ENCODE measurements at regions not wholly inside any gene's neighbourhood (a gene's known extent, or its start where the extent isn't known, plus 50 kb on each side); places are given as distances from the start of the nearest gene placed in this dataset.
A peak's percentile ranks its signal among the peaks of the same experiment; 100 is the strongest.
"Not testable (repeated sequence)": the region's sequence is repeated elsewhere in the genome, so short reads cannot be mapped to it uniquely, and the experiment has no call there.

DNA sequence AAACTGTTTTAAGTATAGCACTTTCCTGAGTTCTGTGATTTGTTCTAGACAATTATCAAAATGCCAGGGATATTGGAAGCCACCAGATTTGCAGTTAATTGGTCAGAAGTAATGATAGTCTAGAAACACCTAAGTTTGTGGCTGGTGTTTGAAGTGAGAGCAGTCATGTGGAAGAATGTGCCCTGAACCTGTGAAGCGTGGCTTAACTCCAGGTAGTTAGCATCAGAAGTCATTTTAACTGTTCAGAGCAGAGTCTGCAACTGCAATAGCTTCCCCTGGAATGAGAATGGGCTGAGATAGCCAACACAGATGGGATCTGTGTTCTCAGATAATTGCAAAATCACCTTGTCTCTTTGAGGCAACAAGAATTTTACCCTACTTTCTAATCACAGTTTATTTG, 255.1 kb upstream of the GK2 start:
- in situ Hi-C loops (cut with HindIII; ENCODE audit: low sequenced_read_pairs): no loop called here
- TF ChIP-seq, protein P1, sequence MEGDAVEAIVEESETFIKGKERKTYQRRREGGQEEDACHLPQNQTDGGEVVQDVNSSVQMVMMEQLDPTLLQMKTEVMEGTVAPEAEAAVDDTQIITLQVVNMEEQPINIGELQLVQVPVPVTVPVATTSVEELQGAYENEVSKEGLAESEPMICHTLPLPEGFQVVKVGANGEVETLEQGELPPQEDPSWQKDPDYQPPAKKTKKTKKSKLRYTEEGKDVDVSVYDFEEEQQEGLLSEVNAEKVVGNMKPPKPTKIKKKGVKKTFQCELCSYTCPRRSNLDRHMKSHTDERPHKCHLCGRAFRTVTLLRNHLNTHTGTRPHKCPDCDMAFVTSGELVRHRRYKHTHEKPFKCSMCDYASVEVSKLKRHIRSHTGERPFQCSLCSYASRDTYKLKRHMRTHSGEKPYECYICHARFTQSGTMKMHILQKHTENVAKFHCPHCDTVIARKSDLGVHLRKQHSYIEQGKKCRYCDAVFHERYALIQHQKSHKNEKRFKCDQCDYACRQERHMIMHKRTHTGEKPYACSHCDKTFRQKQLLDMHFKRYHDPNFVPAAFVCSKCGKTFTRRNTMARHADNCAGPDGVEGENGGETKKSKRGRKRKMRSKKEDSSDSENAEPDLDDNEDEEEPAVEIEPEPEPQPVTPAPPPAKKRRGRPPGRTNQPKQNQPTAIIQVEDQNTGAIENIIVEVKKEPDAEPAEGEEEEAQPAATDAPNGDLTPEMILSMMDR (IDR thresholded peaks at IDR 0.05; ENCODE audit: low read depth, low read length): no peak
- H3K4me3 ChIP-seq (ENCODE audit: low read depth, low read length): no peak overlapping the region
- no peak for DNase-seq (ENCODE audit: low read depth, low spot score)

DNA sequence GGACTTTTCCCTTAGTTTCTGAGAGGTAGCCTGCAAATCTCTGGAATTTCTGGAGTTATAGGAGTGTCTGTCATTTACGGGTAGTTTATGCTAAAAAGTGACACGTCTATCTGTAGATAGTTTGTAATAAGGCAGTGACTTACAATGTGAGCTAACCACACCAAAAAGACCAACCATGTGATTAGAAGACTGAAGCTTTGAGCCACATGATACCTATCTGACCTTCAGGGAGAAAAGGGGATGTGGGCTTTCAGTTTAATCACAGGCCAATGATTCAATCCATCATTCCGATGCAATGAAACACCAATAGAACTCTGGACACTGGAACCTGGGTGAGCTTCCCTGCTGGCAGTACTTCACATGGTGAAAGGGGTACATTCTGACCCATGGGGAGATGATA, 254.6 kb upstream of the GK2 start:
- in situ Hi-C loops (cut with HindIII; ENCODE audit: low sequenced_read_pairs): no loop called here
- no peak for DNase-seq (ENCODE audit: low read depth, low spot score)
- TF ChIP-seq, protein P1 (IDR thresholded peaks at IDR 0.05; ENCODE audit: low read depth, low read length): no peak
- H3K4me3 ChIP-seq (ENCODE audit: low read depth, low read length): no peak overlapping the region

DNA sequence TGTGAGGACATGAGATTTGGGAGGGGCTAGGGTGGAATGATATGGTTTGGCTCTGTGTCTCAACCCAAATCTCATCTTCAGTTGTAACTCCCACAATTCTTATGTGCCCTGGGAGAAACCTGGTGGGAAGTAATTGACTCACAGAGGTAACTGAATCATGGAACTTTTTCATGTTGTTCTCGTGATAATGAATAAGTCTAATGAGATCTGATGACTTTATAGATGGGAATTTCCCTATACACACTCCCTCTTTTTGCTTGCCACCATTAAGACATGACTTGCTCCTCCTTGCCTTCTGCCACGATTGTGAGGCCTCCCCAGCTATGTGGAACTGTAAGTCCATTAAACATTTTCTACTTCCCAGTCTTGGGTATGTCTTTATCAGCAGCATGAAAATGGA, 253.2 kb upstream of the GK2 start:
- in situ Hi-C loops (cut with HindIII; ENCODE audit: low sequenced_read_pairs): no loop called here
- TF ChIP-seq, protein P1 (IDR thresholded peaks at IDR 0.05; ENCODE audit: low read depth, low read length): no peak
- H3K4me3 ChIP-seq (ENCODE audit: low read depth, low read length): no peak overlapping the region
- no peak for DNase-seq (ENCODE audit: low read depth, low spot score)

DNA sequence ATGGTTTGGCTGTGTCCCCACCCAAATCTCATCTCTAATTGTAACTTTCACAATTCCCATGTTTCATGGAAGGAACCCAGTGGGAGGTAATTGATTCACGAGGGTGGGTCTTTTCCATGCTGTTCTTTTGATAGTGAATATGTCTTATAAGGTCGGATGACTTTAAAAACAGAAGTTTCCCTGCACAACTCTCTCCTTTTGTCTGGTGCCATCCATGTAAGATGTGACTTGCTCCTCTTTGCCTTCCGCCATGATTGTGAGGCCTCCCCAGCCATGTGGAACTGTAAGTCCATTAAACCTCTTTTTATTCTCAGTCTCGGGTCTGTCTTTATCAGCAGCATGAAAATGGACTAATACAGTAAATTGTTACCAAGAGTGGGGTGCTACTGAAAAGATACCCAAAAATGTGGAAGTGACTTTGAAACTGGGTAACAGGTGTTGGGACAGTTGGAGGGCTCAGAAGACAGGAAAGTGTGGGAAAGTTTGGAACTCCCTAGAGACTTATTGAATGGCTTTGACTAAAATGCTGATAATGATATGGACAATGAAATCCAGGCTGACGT, 251.4 kb upstream of the GK2 start:
- DNase-seq (ENCODE audit: low read depth, low spot score); H3K4me3 ChIP-seq (ENCODE audit: low read depth, low read length); in situ Hi-C loops (cut with HindIII; ENCODE audit: low sequenced_read_pairs): not testable (repeated sequence)

DNA sequence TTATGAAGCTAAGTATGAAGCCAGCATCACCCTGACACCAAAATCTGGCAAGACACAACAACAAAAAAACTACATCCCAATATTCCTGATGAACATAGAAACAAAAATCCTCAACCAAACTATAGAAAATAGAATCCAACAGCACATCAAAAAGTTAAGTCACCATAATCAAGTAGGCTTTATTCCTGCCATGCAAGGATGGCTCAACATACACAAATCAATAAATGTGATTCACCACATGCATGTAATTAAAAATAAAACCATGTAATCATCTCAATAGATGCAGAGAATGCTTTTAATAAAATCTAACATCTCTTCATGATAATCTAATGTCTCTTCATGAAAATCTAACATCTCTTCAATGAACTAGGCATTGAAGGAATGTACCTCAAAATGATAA, 249.4 kb upstream of the GK2 start:
- in situ Hi-C loops (cut with HindIII; ENCODE audit: low sequenced_read_pairs): no loop called here
- no peak overlapping the region for H3K4me3 ChIP-seq (ENCODE audit: low read depth, low read length)
- DNase-seq (ENCODE audit: low read depth, low spot score): no peak
- TF ChIP-seq, protein P1 (IDR thresholded peaks at IDR 0.05; ENCODE audit: low read depth, low read length): no peak

DNA sequence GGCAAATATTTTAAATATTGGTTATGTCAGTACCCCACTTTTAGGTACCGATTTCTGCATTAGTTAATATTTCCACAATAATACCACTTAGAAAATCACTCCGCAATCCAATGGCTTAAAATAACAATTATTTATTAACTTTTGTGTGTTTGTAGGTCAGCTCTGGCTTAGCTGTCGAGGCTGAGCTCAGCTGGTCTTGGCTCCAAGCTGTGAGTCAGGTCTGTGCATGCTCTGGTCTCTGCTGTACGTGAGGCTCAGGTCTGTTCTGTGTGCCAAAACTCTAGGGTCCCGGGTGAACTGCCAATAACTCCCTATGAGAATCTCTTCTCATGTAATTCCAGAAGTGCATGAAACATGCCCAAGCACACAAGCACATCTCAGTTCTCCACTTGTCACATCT, 245.8 kb upstream of the GK2 start:
- DNase-seq (ENCODE audit: low read depth, low spot score): peak; percentile 4
- TF ChIP-seq, protein P1 (IDR thresholded peaks at IDR 0.05; ENCODE audit: low read depth, low read length): no peak
- no peak overlapping the region for H3K4me3 ChIP-seq (ENCODE audit: low read depth, low read length)
- in situ Hi-C loops (cut with HindIII; ENCODE audit: low sequenced_read_pairs): no loop called here

DNA sequence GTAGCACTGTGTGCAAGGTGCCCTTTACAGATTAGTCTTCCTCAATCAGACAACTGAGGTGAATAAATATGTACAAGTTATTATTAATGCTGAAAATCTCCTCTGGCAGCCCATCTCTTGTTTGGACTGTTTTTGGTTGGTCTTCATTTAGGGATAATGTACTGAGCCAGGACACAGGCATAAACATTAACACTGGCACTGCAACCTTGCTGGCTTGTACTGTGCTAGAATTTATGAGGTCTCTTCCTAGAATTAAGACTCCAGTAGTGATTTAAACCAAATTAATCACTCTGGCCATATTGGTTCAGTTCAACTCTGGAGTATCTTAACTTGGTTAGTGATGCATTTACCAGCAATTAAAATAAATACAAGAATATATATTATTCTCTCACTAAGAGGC, 244.7 kb upstream of the GK2 start:
- TF ChIP-seq, protein P1 (IDR thresholded peaks at IDR 0.05; ENCODE audit: low read depth, low read length): no peak
- H3K4me3 ChIP-seq (ENCODE audit: low read depth, low read length): no peak overlapping the region
- no peak for DNase-seq (ENCODE audit: low read depth, low spot score)
- in situ Hi-C loops (cut with HindIII; ENCODE audit: low sequenced_read_pairs): no loop called here

Measured in astrocyte of the spinal cord (primary cell).